Peyer's patch (tissue), 4 donors: ENCODE measurements at regions not wholly inside any gene's neighbourhood (a gene's known extent, or its start where the extent isn't known, plus 50 kb on each side); places are given as distances from the start of the nearest gene placed in this dataset.

Experiments used
- DNase-seq, 3 donors: peaks; one replicate each; pipeline ENCODE4 v3.0.0-alpha.2; 2017 to 2019
- H3K27ac ChIP-seq, 4 donors: fragments of 200-600 bp; sonication (generic); one replicate each; pipeline ENCODE4 v1.5.1; 2016 to 2019
- H3K27me3 ChIP-seq, 2 donors: fragments of 200-600 bp; sonication (generic); one replicate each; pipeline ENCODE4 v1.5.1; 2019
- H3K36me3 ChIP-seq, 3 donors: fragments of 200-600 bp; sonication (generic); one replicate each; pipeline ENCODE4 v1.5.1; 2016 to 2019
- H3K4me1 ChIP-seq, 4 donors: fragments of 200-600 bp; sonication (generic); one replicate each; pipeline ENCODE4 v1.5.1; 2016 to 2019
- H3K4me3 ChIP-seq, 4 donors: fragments of 200-600 bp; sonication (generic); 1 replicate in 3 of 4; 2 replicates in 1 of 4; pipeline ENCODE4 v1.5.1; 2016 to 2019; ENCODE audit warnings: mild to moderate bottlenecking in 1 of 4
- H3K9me3 ChIP-seq, 4 donors: fragments of 200-600 bp; sonication (generic); one replicate each; pipeline ENCODE4 v1.5.1; 2016 to 2019; ENCODE audit warnings: mild to moderate bottlenecking in 1 of 4
- POLR2A ChIP-seq, 2 donors: fragments of 450-650 bp; IDR thresholded peaks; one replicate each; pipeline ENCODE4 v1.5.1; 2017; ENCODE audit warnings: antibody characterized with exemption in 2 of 2, mild to moderate bottlenecking in 2 of 2, moderate library complexity in 2 of 2
- TF ChIP-seq, protein P1 (sequence below), 6 experiments: fragments of 450-650 bp in 4 of 6; fragments of 200-600 bp in 2 of 6; sonication (generic) in 1 of 6; IDR thresholded peaks; one replicate each; pipeline ENCODE4 v1.5.1; 2017 to 2019; ENCODE audit warnings: antibody characterized with exemption in 6 of 6, mild to moderate bottlenecking in 3 of 6, moderate library complexity in 1 of 6

- no peak for DNase-seq
- Histone ChIP-seq H3K4me3 (no peak overlapping the region), H3K9me3 (no peaks in the 10 kb centered on the region), H3K36me3 (no peaks in the 10 kb centered on the region), H3K27ac (no peak overlapping the region), H3K4me1 (no peaks in the 10 kb centered on the region), H3K27me3 (no peaks in the 10 kb centered on the region)
- no peak for TF ChIP-seq POLR2A (IDR thresholded peaks at IDR 0.05)
- TF ChIP-seq, protein P1, sequence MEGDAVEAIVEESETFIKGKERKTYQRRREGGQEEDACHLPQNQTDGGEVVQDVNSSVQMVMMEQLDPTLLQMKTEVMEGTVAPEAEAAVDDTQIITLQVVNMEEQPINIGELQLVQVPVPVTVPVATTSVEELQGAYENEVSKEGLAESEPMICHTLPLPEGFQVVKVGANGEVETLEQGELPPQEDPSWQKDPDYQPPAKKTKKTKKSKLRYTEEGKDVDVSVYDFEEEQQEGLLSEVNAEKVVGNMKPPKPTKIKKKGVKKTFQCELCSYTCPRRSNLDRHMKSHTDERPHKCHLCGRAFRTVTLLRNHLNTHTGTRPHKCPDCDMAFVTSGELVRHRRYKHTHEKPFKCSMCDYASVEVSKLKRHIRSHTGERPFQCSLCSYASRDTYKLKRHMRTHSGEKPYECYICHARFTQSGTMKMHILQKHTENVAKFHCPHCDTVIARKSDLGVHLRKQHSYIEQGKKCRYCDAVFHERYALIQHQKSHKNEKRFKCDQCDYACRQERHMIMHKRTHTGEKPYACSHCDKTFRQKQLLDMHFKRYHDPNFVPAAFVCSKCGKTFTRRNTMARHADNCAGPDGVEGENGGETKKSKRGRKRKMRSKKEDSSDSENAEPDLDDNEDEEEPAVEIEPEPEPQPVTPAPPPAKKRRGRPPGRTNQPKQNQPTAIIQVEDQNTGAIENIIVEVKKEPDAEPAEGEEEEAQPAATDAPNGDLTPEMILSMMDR (IDR thresholded peaks at IDR 0.05) = no peak
Measured at GRCh38 chr7:45290880-45291279, 133.3 kb downstream of the RAMP3 start.

GRCh38 chr7:45292481-45292880 lies 134.9 kb downstream of the RAMP3 start:
- no peaks in the 10 kb centered on the region for H3K27me3 ChIP-seq
- H3K36me3 ChIP-seq = no peaks in the 10 kb centered on the region
- no peaks in the 10 kb centered on the region for H3K9me3 ChIP-seq
- no peak overlapping the region for H3K4me3 ChIP-seq
- no peak overlapping the region for H3K27ac ChIP-seq
- no peak for TF ChIP-seq POLR2A (IDR thresholded peaks at IDR 0.05)
- TF ChIP-seq, protein P1 (IDR thresholded peaks at IDR 0.05) = no peak
- no peak for DNase-seq
- H3K4me1 ChIP-seq = no peaks in the 10 kb centered on the region

- Histone ChIP-seq H3K27me3 (no peaks in the 10 kb centered on the region), H3K9me3 (no peaks in the 10 kb centered on the region), H3K4me1 (no peaks in the 10 kb centered on the region), H3K27ac (no peak overlapping the region), H3K4me3 (no peak overlapping the region), H3K36me3 (no peaks in the 10 kb centered on the region)
- no peak for DNase-seq
- no peak for TF ChIP-seq POLR2A (IDR thresholded peaks at IDR 0.05)
- TF ChIP-seq, protein P1 (IDR thresholded peaks at IDR 0.05) = no peak
Measured at GRCh38 chr7:45293295-45293942, 135.8 kb downstream of the RAMP3 start.

DNA sequence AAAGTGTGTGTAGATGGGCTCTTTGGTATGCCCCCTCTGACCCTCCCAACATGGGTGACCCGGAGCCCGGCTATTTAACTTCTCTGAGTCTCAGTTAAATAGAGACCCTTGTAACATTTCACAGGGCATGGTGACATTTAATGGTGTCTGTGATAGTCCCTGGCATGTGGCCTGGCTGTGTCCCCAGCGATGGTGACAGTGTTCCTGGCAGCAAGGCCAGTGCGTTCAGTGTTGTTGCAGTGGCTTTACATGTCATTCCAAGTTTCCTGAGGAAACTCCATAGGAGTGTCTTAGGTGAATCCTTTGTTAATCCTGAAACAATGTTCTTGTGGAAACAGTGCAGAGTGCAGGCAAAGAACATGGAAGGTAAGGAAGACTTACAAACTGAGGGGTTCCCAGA lies 137.0 kb downstream of the RAMP3 start:
- no peak overlapping the region for H3K27ac ChIP-seq
- no peaks in the 10 kb centered on the region for H3K9me3 ChIP-seq
- H3K4me3 ChIP-seq = no peak overlapping the region
- no peak for DNase-seq
- TF ChIP-seq, protein P1 (IDR thresholded peaks at IDR 0.05) = no peak
- TF ChIP-seq POLR2A (IDR thresholded peaks at IDR 0.05) = no peak
- H3K27me3 ChIP-seq = no peaks in the 10 kb centered on the region
- H3K36me3 ChIP-seq = no peaks in the 10 kb centered on the region
- no peaks in the 10 kb centered on the region for H3K4me1 ChIP-seq

DNA sequence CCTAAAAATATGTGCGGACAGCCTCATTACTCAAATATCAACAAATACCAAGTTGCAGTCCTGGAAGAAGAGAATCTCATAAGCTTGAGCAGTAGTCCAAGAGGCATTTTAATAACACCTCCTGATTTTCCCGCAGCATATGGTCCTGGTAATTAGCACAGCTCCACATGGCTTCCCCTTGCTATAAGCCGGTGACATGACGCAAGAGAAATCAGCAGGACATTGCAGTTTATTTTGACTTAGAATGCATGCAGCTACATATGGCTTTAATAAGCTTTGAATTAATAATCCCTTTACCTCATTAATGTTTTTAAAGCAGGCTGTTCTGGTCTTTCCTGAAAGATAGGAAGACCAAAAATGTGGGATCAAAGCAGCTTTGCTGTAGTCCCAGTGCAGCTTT lies 137.6 kb downstream of the RAMP3 start:
- no peak overlapping the region for H3K27ac ChIP-seq
- no peak for TF ChIP-seq POLR2A (IDR thresholded peaks at IDR 0.05)
- TF ChIP-seq, protein P1 (IDR thresholded peaks at IDR 0.05) = no peak
- H3K9me3 ChIP-seq = no peaks in the 10 kb centered on the region
- H3K4me1 ChIP-seq = no peaks in the 10 kb centered on the region
- H3K4me3 ChIP-seq = no peak overlapping the region
- no peaks in the 10 kb centered on the region for H3K27me3 ChIP-seq
- no peaks in the 10 kb centered on the region for H3K36me3 ChIP-seq
- DNase-seq = no peak

- no peak for TF ChIP-seq POLR2A (IDR thresholded peaks at IDR 0.05)
- Histone ChIP-seq H3K9me3 (peaks cover 0 to 4% (median 0%) of the 10 kb centered on the region in 4 donors), H3K4me1 (no peaks in the 10 kb centered on the region), H3K4me3 (no peak overlapping the region), H3K36me3 (no peaks in the 10 kb centered on the region), H3K27me3 (no peaks in the 10 kb centered on the region), H3K27ac (no peak overlapping the region)
- DNase-seq = no peak
Measured at GRCh38 chr7:45296748-45297147, 139.2 kb downstream of the RAMP3 start.
